PC-9 (cell line): ENCODE measurements at regions not wholly inside any gene's neighbourhood (a gene's known extent, or its start where the extent isn't known, plus 50 kb on each side); places are given as distances from the start of the nearest gene placed in this dataset.

Experiments
- CTCF ChIP-seq: fragments of 200-600 bp; sonication (generic); conservative IDR thresholded peaks from 2 replicates; pipeline ENCODE4 v1.6.1; 2017; ENCODE audit warnings: mixed run types, antibody characterized with exemption, mild to moderate bottlenecking, moderate library complexity
- EZH2 ChIP-seq: fragments of 200-600 bp; sonication (generic); IDR thresholded peaks from 2 replicates; pipeline ENCODE4 v1.8.0; 2017; ENCODE audit warnings: antibody characterized with exemption, low read depth

DNA sequence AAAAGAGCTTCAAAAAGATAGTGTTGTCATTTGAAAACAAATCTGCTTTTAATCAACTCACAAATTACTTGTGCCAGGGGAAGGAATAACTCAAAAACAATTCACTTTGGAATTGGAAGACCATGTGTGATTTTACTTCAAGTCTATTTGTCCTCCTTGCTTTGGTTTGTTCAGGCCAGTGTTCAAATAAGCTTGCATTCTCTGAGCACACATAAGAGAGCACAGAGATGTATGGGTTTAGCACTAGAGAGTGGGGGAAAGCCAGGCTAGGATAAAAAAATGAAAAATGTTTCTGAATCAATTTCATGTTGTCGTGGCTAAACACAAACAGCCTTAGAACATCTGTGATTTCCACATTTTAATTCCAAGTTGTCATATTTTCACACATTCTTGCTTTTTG lies 325.7 kb upstream of the LYPLAL1 start:
- TF ChIP-seq CTCF (no peak), EZH2 (no peak)
